Karpas-422 (cell line): ENCODE measurements at regions not wholly inside any gene's neighbourhood (a gene's known extent, or its start where the extent isn't known, plus 50 kb on each side); places are given as distances from the start of the nearest gene placed in this dataset.

Experiments
- DNase-seq: peaks from one replicate; pipeline ENCODE4 v3.0.0-alpha.2; 2015
- H2AFZ ChIP-seq: fragments of 200-600 bp; sonication (generic); 2 replicates; pipeline ENCODE4 v1.6.1; 2014; ENCODE audit warnings: antibody characterized with exemption, low read length, mixed read lengths
- H3K27ac ChIP-seq: fragments of 200-600 bp; sonication (generic); 2 replicates; pipeline ENCODE4 v1.5.1; 2014; ENCODE audit warnings: mild to moderate bottlenecking, low read length, moderate library complexity
- H3K27me3 ChIP-seq: fragments of 200-600 bp; sonication (generic); 2 replicates; pipeline ENCODE4 v1.6.1; 2014; ENCODE audit warnings: low read length, mixed read lengths
- H3K36me3 ChIP-seq: fragments of 200-600 bp; sonication (generic); 2 replicates; pipeline ENCODE4 v1.6.1; 2014; ENCODE audit warnings: low read length, mixed read lengths; ENCODE audit not compliant: insufficient read depth
- H3K4me1 ChIP-seq: fragments of 200-600 bp; sonication (generic); 2 replicates; pipeline ENCODE4 v1.6.1; 2014; ENCODE audit warnings: mild to moderate bottlenecking, low read length, mixed read lengths
- H3K4me2 ChIP-seq: fragments of 200-600 bp; sonication (generic); 2 replicates; pipeline ENCODE4 v1.6.1; 2014; ENCODE audit warnings: low read length, low read depth, mild to moderate bottlenecking; ENCODE audit not compliant: poor library complexity, severe bottlenecking
- H3K4me3 ChIP-seq: fragments of 200-600 bp; sonication (generic); 2 replicates; pipeline ENCODE4 v1.5.1; 2014; ENCODE audit warnings: mild to moderate bottlenecking, antibody characterized with exemption, low read length, mixed read lengths
- H3K79me2 ChIP-seq: fragments of 200-600 bp; sonication (generic); 2 replicates; pipeline ENCODE4 v1.6.1; 2014; ENCODE audit warnings: mild to moderate bottlenecking, low read length, mixed read lengths
- H3K9ac ChIP-seq: fragments of 200-600 bp; sonication (generic); 2 replicates; pipeline ENCODE4 v1.6.0; 2014; ENCODE audit warnings: low read length
- H3K9me2 ChIP-seq: fragments of 200-600 bp; sonication (generic), shearing (Covaris generic); replicated peaks from 2 replicates; pipeline ENCODE4 v1.6.0; 2014; ENCODE audit warnings: mild to moderate bottlenecking, low read length, moderate library complexity; ENCODE audit not compliant: insufficient read depth
- H3K9me3 ChIP-seq: fragments of 300-700, 200-600 bp; sonication (generic); 2 replicates; pipeline ENCODE4 v1.6.1; 2014; ENCODE audit warnings: low read length, mixed read lengths
- H4K20me1 ChIP-seq: fragments of 200-600 bp; sonication (generic); 2 replicates; pipeline ENCODE4 v1.6.1; 2014; ENCODE audit warnings: mild to moderate bottlenecking, antibody characterized with exemption, low read length, low read depth; ENCODE audit not compliant: insufficient read depth

DNA sequence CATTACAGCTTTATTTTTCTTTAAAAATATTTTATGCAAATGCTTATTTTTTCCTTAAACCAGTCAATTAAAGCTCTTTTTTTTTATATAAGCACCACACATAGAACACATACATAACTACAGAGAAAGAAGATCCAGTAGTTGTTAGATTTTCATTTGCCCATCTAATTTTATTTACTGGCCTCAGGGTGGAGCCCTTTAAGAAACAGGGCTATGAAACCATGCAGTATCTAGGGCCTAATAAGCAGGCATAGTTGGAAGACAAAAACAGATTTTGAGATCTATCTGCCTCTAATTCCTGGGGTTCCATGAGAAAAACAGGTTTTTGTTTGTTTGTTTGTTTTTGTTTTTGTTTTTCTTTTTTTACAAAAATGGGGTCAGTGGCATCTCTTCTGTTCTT, 120.6 kb downstream of the BCHE start:
- H3K79me2 ChIP-seq: no peaks in the 10 kb centered on the region
- H3K27me3 ChIP-seq: no peaks in the 10 kb centered on the region
- H4K20me1 ChIP-seq: no peaks in the 10 kb centered on the region
- H3K4me1 ChIP-seq: no peaks in the 10 kb centered on the region
- H3K4me3 ChIP-seq: no peak overlapping the region
- no peak overlapping the region for H3K27ac ChIP-seq
- H3K36me3 ChIP-seq: no peaks in the 10 kb centered on the region
- H3K9me3 ChIP-seq: peaks cover 21% of the 10 kb centered on the region
- DNase-seq: no peak
- no peak overlapping the region for H3K4me2 ChIP-seq
- no peak overlapping the region for H3K9ac ChIP-seq
- H2AFZ ChIP-seq: no peak overlapping the region
- no peaks in the 10 kb centered on the region for H3K9me2 ChIP-seq

DNA sequence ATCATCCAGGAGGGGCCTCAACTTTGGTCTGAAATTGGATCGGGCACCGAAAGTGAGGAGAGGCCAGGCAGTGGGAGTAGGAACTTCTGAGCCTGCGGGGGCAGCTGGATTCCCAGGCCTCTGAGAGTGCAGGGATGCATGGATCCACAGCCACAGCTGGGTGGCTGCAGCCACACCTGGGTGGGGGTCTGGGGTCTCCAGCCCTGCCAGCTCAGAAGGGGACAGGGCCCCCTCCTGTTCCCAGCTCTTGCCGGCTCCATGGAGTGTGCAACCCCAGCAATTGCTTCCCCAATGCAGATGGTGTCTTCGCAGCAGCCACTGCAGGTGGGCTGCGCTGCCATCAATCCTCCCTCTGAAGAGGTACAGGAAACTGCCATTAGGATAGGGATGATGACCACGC, 123.7 kb downstream of the BCHE start:
- Histone ChIP-seq H3K4me3 (no peak overlapping the region), H3K36me3 (no peaks in the 10 kb centered on the region), H3K27ac (no peak overlapping the region), H3K9ac (no peak overlapping the region), H2AFZ (no peak overlapping the region), H4K20me1 (no peaks in the 10 kb centered on the region), H3K79me2 (no peaks in the 10 kb centered on the region), H3K27me3 (no peaks in the 10 kb centered on the region), H3K4me2 (no peak overlapping the region), H3K4me1 (no peaks in the 10 kb centered on the region), H3K9me3 (peaks cover 25% of the 10 kb centered on the region), H3K9me2 (no peaks in the 10 kb centered on the region)
- DNase-seq: no peak

DNA sequence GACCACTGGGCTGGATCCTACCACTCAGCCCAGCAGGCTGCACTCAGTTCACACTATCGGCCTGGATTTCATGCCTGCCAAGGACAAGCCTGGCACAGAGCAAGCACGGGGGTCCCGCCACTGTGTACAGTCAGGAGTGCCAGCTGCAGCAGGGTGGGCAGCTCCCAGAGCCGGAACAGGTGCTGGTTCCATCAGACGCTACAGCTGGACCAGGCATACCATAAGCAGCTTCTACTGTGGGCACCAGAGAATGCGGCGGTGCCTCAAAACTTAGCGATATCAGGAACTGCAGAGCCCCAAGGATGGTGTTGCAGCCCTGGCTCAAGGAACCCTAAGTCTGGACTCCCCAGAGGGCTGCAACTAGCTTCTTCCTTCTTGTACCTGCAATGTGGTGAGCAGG, 124.8 kb downstream of the BCHE start:
- Histone ChIP-seq H3K4me1 (no peaks in the 10 kb centered on the region), H3K36me3 (no peaks in the 10 kb centered on the region), H3K27me3 (no peaks in the 10 kb centered on the region), H3K4me3 (no peak overlapping the region), H3K4me2 (no peak overlapping the region), H3K9ac (no peak overlapping the region), H3K79me2 (no peaks in the 10 kb centered on the region), H3K9me2 (no peaks in the 10 kb centered on the region), H3K9me3 (peaks cover 25% of the 10 kb centered on the region), H3K27ac (no peak overlapping the region), H4K20me1 (no peaks in the 10 kb centered on the region), H2AFZ (no peak overlapping the region)
- DNase-seq: no peak

DNA sequence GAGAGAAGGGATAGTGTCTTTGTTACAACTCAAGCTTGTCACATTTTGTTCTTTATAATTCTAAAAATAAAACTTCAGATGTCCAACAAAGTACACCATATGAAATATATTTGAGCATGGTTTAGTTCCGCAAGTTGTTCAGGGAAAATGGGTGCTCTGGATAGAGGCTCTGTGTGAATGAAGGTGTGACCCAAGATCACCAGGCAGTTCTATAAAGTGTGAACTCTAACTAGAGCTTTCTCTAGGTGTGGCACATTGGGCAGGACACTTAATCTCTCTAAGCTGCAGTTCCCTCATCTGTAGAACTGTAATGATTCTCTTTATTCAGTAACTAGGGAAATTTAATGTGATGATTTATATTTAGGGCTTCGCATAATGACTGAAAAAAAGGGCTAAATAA, 139.3 kb downstream of the BCHE start:
- Histone ChIP-seq H3K4me2 (no peak overlapping the region), H2AFZ (no peak overlapping the region), H3K9me2 (no peaks in the 10 kb centered on the region), H3K9ac (no peak overlapping the region), H3K4me3 (no peak overlapping the region), H3K27ac (no peak overlapping the region), H3K9me3 (peaks cover 21% of the 10 kb centered on the region), H4K20me1 (no peaks in the 10 kb centered on the region), H3K79me2 (no peaks in the 10 kb centered on the region), H3K36me3 (no peaks in the 10 kb centered on the region), H3K4me1 (no peaks in the 10 kb centered on the region), H3K27me3 (no peaks in the 10 kb centered on the region)
- DNase-seq: no peak

DNA sequence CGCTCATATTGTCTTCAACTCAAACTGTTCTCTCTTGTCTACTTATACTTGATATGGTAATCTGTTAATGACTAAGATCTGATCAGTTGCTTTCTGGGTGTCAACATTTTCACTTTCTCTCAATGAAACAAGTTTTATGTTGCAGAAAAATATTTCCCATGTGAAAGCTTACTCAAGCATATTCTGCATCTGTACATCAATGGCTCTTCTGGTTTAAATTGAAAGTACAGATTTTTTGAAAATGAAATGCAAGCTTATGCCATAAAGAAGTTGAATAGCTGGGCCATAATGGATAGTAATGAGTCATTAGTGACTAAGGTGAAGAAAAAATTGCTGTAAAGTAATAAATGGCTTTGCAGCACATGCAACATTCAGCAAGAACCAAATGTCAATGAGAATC, 140.7 kb downstream of the BCHE start:
- Histone ChIP-seq H3K27ac (no peak overlapping the region), H4K20me1 (no peaks in the 10 kb centered on the region), H3K27me3 (no peaks in the 10 kb centered on the region), H3K4me1 (no peaks in the 10 kb centered on the region), H3K9me2 (no peaks in the 10 kb centered on the region), H3K79me2 (no peaks in the 10 kb centered on the region), H3K9ac (no peak overlapping the region), H3K4me3 (no peak overlapping the region), H3K9me3 (peaks cover 16% of the 10 kb centered on the region), H3K36me3 (no peaks in the 10 kb centered on the region), H3K4me2 (no peak overlapping the region), H2AFZ (no peak overlapping the region)
- DNase-seq: no peak

DNA sequence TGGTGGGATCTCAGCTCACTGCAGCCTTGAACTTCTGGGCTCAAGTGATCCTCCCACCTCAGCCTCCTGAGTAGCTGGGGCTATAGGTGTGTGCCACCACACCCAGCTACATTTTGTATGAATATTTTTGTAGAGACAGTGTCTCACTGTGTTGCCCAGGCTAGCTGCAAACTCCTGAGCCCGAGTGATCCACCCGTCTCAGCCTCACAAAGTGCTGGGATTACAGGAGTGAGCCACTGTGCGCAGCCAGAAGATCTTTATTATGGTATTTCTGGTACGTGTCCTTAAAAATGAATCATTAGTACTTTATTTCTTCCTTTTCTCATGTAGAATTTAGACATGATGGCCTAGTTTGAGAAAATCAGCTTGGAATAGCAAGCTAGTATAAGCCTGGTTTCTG, 153.3 kb downstream of the BCHE start:
- no peak overlapping the region for H3K4me2 ChIP-seq
- no peak overlapping the region for H3K9ac ChIP-seq
- H3K9me3 ChIP-seq: peaks cover 24% of the 10 kb centered on the region
- H3K4me1 ChIP-seq: no peaks in the 10 kb centered on the region
- no peaks in the 10 kb centered on the region for H3K79me2 ChIP-seq
- no peak overlapping the region for H2AFZ ChIP-seq
- H4K20me1 ChIP-seq: no peaks in the 10 kb centered on the region
- no peak overlapping the region for H3K4me3 ChIP-seq
- H3K36me3 ChIP-seq: no peaks in the 10 kb centered on the region
- no peaks in the 10 kb centered on the region for H3K27me3 ChIP-seq
- DNase-seq: no peak
- H3K27ac ChIP-seq: no peak overlapping the region
- H3K9me2 ChIP-seq: no peaks in the 10 kb centered on the region

DNA sequence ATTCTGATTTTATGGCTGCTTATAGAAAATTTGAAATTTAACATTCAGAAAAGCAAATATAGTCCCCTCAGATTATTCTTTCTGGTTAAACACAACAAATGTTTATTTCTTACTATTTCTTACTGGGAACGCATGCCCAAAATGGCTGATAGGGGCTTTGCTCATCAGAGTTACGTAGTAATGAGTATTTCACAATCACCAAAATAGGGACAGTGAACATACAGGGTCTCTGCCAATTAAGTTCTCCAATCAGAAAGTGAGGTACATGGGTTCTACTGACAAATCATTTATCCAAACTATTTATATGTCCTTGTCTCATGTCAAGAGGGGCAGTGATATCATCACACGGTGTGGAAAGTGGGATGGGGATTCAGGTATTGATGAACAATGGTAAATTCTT, 154.5 kb downstream of the BCHE start:
- Histone ChIP-seq H2AFZ (no peak overlapping the region), H3K4me3 (no peak overlapping the region), H3K79me2 (no peaks in the 10 kb centered on the region), H3K27ac (no peak overlapping the region), H4K20me1 (no peaks in the 10 kb centered on the region), H3K9ac (no peak overlapping the region), H3K4me1 (no peaks in the 10 kb centered on the region), H3K27me3 (no peaks in the 10 kb centered on the region), H3K36me3 (no peaks in the 10 kb centered on the region), H3K4me2 (no peak overlapping the region), H3K9me2 (no peaks in the 10 kb centered on the region), H3K9me3 (peaks cover 26% of the 10 kb centered on the region)
- DNase-seq: no peak

DNA sequence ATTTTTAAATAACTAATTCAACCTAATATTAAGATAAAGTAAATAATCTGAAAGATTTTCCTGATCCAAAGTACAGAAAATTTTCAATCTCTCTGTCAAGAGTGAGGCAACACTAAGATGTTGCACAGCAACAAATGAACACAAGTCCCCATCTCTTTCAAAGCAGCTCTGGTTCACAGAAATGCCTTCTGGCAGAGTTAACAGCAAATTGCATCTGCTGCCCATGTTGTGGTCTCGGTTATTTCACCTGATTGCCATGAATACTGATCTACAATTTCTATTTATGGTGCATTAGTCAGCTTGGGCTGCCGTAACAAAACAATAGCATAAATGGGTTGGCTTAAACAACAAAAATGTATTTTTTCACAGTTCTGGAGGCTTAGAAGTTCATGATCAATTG, 167.3 kb downstream of the BCHE start:
- H3K4me1 ChIP-seq: no peaks in the 10 kb centered on the region
- no peak overlapping the region for H3K4me3 ChIP-seq
- H3K4me2 ChIP-seq: no peak overlapping the region
- H3K27me3 ChIP-seq: no peaks in the 10 kb centered on the region
- H3K27ac ChIP-seq: no peak overlapping the region
- no peaks in the 10 kb centered on the region for H4K20me1 ChIP-seq
- no peaks in the 10 kb centered on the region for H3K79me2 ChIP-seq
- H3K9ac ChIP-seq: no peak overlapping the region
- no peaks in the 10 kb centered on the region for H3K9me2 ChIP-seq
- no peaks in the 10 kb centered on the region for H3K36me3 ChIP-seq
- no peak overlapping the region for H2AFZ ChIP-seq
- no peak for DNase-seq
- H3K9me3 ChIP-seq: peaks cover 19% of the 10 kb centered on the region

DNA sequence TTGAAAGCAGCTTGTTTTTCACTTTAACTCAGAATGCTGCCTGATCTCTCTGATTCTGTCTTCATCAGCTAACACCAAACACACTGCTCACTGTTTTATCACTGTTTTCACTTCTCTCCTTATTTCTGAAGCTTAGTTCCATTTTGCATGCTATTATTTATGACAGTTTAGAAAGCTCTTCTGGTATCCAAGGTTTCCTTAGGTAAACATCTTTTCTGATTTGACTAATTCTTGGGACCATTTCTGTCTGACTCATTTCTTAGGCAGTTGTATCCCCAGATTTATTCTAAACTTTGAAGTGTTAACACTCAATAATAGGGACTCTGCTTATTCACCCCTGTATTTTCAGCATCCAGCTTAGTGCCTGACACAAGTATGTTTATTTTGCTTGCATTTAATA, 167.7 kb downstream of the BCHE start:
- Histone ChIP-seq H3K4me3 (no peak overlapping the region), H3K79me2 (no peaks in the 10 kb centered on the region), H4K20me1 (no peaks in the 10 kb centered on the region), H3K9me2 (no peaks in the 10 kb centered on the region), H3K4me1 (no peaks in the 10 kb centered on the region), H2AFZ (no peak overlapping the region), H3K9me3 (peaks cover 16% of the 10 kb centered on the region), H3K36me3 (no peaks in the 10 kb centered on the region), H3K27ac (no peak overlapping the region), H3K9ac (no peak overlapping the region), H3K4me2 (no peak overlapping the region), H3K27me3 (no peaks in the 10 kb centered on the region)
- DNase-seq: no peak
